Keratinocyte (primary cell): ENCODE measurements at regions not wholly inside any gene's neighbourhood (a gene's known extent, or its start where the extent isn't known, plus 50 kb on each side); places are given as distances from the start of the nearest gene placed in this dataset.

Source experiments
- DNase-seq: peaks from one replicate; pipeline ENCODE4 v3.0.0-alpha.2; 2011; ENCODE audit warnings: low read depth, missing footprints, low spot score
- FAIRE-seq: peaks from 2 replicates; lab custom pipeline; 2011; peaks lifted over from hg19 to GRCh38; lab: Jason Lieb, UNC
- H2AFZ ChIP-seq: 2 replicates; pipeline ENCODE4 v1.6.0; 2012; ENCODE audit warnings: low read length, control low read depth, inconsistent platforms; ENCODE audit not compliant: control insufficient read depth
- H3K27ac ChIP-seq: 2 replicates; pipeline ENCODE4 v1.5.1; 2011; ENCODE audit warnings: low read length; ENCODE audit not compliant: control insufficient read depth, insufficient read depth
- H3K27me3 ChIP-seq: 3 replicates; pipeline ENCODE4 v1.6.0; 2011; ENCODE audit warnings: low read length; ENCODE audit not compliant: control insufficient read depth, insufficient read depth; ENCODE audit errors: extremely low read depth
- H3K36me3 ChIP-seq, 2 experiments: 2 replicates in 1 of 2; 3 replicates in 1 of 2; pipeline ENCODE4 v1.5.1; 2011; ENCODE audit warnings: low read length in 2 of 2, mild to moderate bottlenecking in 1 of 2; ENCODE audit not compliant: control insufficient read depth in 2 of 2, insufficient read depth in 2 of 2; ENCODE audit errors: extremely low read depth in 1 of 2
- H3K4me1 ChIP-seq: 3 replicates; pipeline ENCODE4 v1.5.1; 2011; ENCODE audit warnings: low read length; ENCODE audit not compliant: control insufficient read depth, insufficient read depth; ENCODE audit errors: extremely low read depth
- H3K4me2 ChIP-seq: 3 replicates; pipeline ENCODE4 v1.6.0; 2011; ENCODE audit warnings: low read depth, low read length; ENCODE audit not compliant: control insufficient read depth, insufficient read depth; ENCODE audit errors: extremely low read depth
- H3K4me3 ChIP-seq, 3 experiments: fragments of 200-600 bp in 1 of 3; sonication (generic) in 1 of 3; 2 replicates in 2 of 3; 3 replicates in 1 of 3; pipeline ENCODE4 v1.5.1; 2011 to 2016; ENCODE audit warnings: low read length in 3 of 3, mild to moderate bottlenecking in 3 of 3, control low read depth in 2 of 3, inconsistent platforms in 1 of 3, low read depth in 1 of 3, mixed read lengths in 1 of 3, mixed run types in 1 of 3, moderate library complexity in 1 of 3; ENCODE audit not compliant: control insufficient read depth in 2 of 3, insufficient read depth in 2 of 3; ENCODE audit errors: extremely low read depth in 1 of 3
- H3K79me2 ChIP-seq: 2 replicates; pipeline ENCODE4 v1.6.0; 2012; ENCODE audit warnings: low read length; ENCODE audit not compliant: control insufficient read depth, insufficient read depth
- H3K9ac ChIP-seq: 3 replicates; pipeline ENCODE4 v1.6.0; 2011; ENCODE audit warnings: low read length; ENCODE audit not compliant: control insufficient read depth, insufficient read depth; ENCODE audit errors: extremely low read depth
- H3K9me1 ChIP-seq: 3 replicates; pipeline ENCODE4 v1.6.0; 2011; ENCODE audit warnings: low read length; ENCODE audit not compliant: control insufficient read depth, insufficient read depth; ENCODE audit errors: extremely low read depth
- H3K9me3 ChIP-seq: 2 replicates; pipeline ENCODE4 v1.5.1; 2012; ENCODE audit warnings: low read depth, low read length; ENCODE audit not compliant: control insufficient read depth
- H4K20me1 ChIP-seq: 3 replicates; pipeline ENCODE4 v1.6.0; 2011; ENCODE audit warnings: low read length; ENCODE audit not compliant: control insufficient read depth, insufficient read depth; ENCODE audit errors: extremely low read depth
- EZH2 ChIP-seq: IDR thresholded peaks from one replicate; pipeline ENCODE4 v1.6.1; 2012; ENCODE audit warnings: inconsistent platforms, mild to moderate bottlenecking, low read length, moderate library complexity
- dilution Hi-C: fragments of 300-500 bp; cut with MboI; formaldehyde crosslinking; loops from one replicate; pipeline ENCODE4 v1.7.0; 2020; ENCODE audit warnings: low sequenced_read_pairs; ENCODE audit not compliant: extremely low pct_ligation_motif_present
- TF ChIP-seq, protein P1 (sequence below), 3 experiments: IDR thresholded peaks in 1 of 3; conservative IDR thresholded peaks in 1 of 3; optimal IDR thresholded peaks in 1 of 3; 2 replicates in 2 of 3; 3 replicates in 1 of 3; pipeline versions ENCODE3 to v1.5.1; 2011; ENCODE audit warnings: low read length in 3 of 3, mild to moderate bottlenecking in 3 of 3, moderate library complexity in 2 of 3, control low read depth in 1 of 3, inconsistent platforms in 1 of 3; ENCODE audit not compliant: insufficient read depth in 2 of 3; ENCODE audit errors: extremely low read depth in 1 of 3

- H3K27ac ChIP-seq: no peak overlapping the region
Measured at GRCh38 chr11:70548976-70549375, 150.6 kb downstream of the CTTN start.

DNA sequence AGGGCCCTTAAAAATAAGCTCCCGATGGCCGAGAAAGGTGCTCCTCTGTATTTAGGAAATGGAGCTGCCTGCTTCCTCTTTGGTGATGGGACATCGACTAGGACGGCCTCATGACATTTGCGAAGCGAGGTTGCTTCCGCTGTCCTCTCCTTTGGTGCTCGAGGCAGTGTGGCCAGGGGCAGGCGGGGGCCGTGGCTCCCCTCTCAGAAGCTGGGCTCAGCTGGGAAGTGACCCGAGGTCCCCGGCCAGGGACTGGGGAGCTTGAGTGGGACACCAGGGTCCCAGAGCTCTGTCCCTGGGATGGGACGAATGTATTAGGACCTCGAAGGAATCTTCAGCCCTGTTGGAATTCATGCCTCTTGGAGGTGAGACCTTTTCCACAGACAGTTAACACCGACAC lies 151.1 kb downstream of the CTTN start:
- no peak for FAIRE-seq
- no peaks in the 10 kb centered on the region for H3K36me3 ChIP-seq
- no peak overlapping the region for H3K27ac ChIP-seq
- dilution Hi-C loops: no loop called here
- H3K9me1 ChIP-seq: no peaks in the 10 kb centered on the region
- DNase-seq: no peak
- H3K4me2 ChIP-seq: no peak overlapping the region
- H3K4me1 ChIP-seq: no peaks in the 10 kb centered on the region
- no peak overlapping the region for H3K9ac ChIP-seq
- no peak overlapping the region for H3K4me3 ChIP-seq
- H3K27me3 ChIP-seq: no peaks in the 10 kb centered on the region
- H3K79me2 ChIP-seq: no peaks in the 10 kb centered on the region
- no peak overlapping the region for H2AFZ ChIP-seq
- no peaks in the 10 kb centered on the region for H3K9me3 ChIP-seq
- H4K20me1 ChIP-seq: no peaks in the 10 kb centered on the region
- TF ChIP-seq, protein P1, sequence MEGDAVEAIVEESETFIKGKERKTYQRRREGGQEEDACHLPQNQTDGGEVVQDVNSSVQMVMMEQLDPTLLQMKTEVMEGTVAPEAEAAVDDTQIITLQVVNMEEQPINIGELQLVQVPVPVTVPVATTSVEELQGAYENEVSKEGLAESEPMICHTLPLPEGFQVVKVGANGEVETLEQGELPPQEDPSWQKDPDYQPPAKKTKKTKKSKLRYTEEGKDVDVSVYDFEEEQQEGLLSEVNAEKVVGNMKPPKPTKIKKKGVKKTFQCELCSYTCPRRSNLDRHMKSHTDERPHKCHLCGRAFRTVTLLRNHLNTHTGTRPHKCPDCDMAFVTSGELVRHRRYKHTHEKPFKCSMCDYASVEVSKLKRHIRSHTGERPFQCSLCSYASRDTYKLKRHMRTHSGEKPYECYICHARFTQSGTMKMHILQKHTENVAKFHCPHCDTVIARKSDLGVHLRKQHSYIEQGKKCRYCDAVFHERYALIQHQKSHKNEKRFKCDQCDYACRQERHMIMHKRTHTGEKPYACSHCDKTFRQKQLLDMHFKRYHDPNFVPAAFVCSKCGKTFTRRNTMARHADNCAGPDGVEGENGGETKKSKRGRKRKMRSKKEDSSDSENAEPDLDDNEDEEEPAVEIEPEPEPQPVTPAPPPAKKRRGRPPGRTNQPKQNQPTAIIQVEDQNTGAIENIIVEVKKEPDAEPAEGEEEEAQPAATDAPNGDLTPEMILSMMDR (optimal IDR thresholded peaks at IDR 0.05 in 1 of 3, IDR thresholded peaks at IDR 0.05 in 1 of 3, conservative IDR thresholded peaks at IDR 0.05 in 1 of 3; ENCODE audit: extremely low read depth in 1 of 3, insufficient read depth in 2 of 3, low read length in 3 of 3): no peak
- TF ChIP-seq EZH2: no peak

More at GRCh38 chr11:70548976-70549375, 150.6 kb downstream of the CTTN start:
- H3K4me1 ChIP-seq: no peaks in the 10 kb centered on the region
- H3K9me1 ChIP-seq: no peaks in the 10 kb centered on the region
- no peaks in the 10 kb centered on the region for H4K20me1 ChIP-seq
- no peaks in the 10 kb centered on the region for H3K79me2 ChIP-seq
- H3K4me2 ChIP-seq: no peak overlapping the region
- FAIRE-seq (no peak), DNase-seq (no peak)
- H2AFZ ChIP-seq: no peak overlapping the region
- H3K9me3 ChIP-seq: no peaks in the 10 kb centered on the region
- dilution Hi-C loops: no loop called here
- TF ChIP-seq, protein P1 (optimal IDR thresholded peaks at IDR 0.05 in 1 of 3, IDR thresholded peaks at IDR 0.05 in 1 of 3, conservative IDR thresholded peaks at IDR 0.05 in 1 of 3; ENCODE audit: extremely low read depth in 1 of 3, insufficient read depth in 2 of 3, low read length in 3 of 3): no peak
- TF ChIP-seq EZH2: no peak
- H3K9ac ChIP-seq: no peak overlapping the region
- H3K36me3 ChIP-seq: no peaks in the 10 kb centered on the region
- no peak overlapping the region for H3K4me3 ChIP-seq
- H3K27me3 ChIP-seq: no peaks in the 10 kb centered on the region
